GM23338 (cell line): ENCODE measurements at regions not wholly inside any gene's neighbourhood (a gene's known extent, or its start where the extent isn't known, plus 50 kb on each side); places are given as distances from the start of the nearest gene placed in this dataset.

Source experiments
- ATAC-seq: fragments of 200-7000 bp; cut with Tn5 transposase; 3 replicates; pipeline ENCODE4 v1.9.1; 2020
- DNase-seq: peaks from one replicate; pipeline ENCODE4 v3.0.0-alpha.2; 2015; ENCODE audit warnings: low spot score
- H2AFZ ChIP-seq: fragments of 200-600 bp; sonication (generic); 2 replicates; pipeline ENCODE4 v1.8.0; 2016; ENCODE audit warnings: antibody characterized with exemption, mild to moderate bottlenecking, moderate library complexity
- H3F3A ChIP-seq: fragments of 200-600 bp; sonication (generic); replicated peaks from 2 replicates; pipeline ENCODE4 v1.8.0; 2017; ENCODE audit warnings: antibody characterized with exemption, mixed run types, low read depth
- H3K27ac ChIP-seq: fragments of 200-600 bp; sonication (generic); 2 replicates; pipeline ENCODE4 v1.6.1; 2016; ENCODE audit warnings: low read depth
- H3K27me3 ChIP-seq: fragments of 200-600 bp; sonication (generic); 2 replicates; pipeline ENCODE4 v1.8.0; 2016; ENCODE audit warnings: mild to moderate bottlenecking, mixed run types, moderate library complexity; ENCODE audit not compliant: insufficient read depth
- H3K36me3 ChIP-seq: fragments of 200-600 bp; sonication (generic); 2 replicates; pipeline ENCODE4 v1.8.0; 2016; ENCODE audit warnings: mild to moderate bottlenecking; ENCODE audit not compliant: insufficient read depth
- H3K4me1 ChIP-seq: fragments of 200-600 bp; sonication (generic); 2 replicates; pipeline ENCODE4 v1.8.0; 2016; ENCODE audit warnings: mild to moderate bottlenecking, moderate library complexity; ENCODE audit not compliant: insufficient read depth
- H3K4me2 ChIP-seq: fragments of 200-600 bp; sonication (generic); 2 replicates; pipeline ENCODE4 v1.7.1; 2017; ENCODE audit warnings: mixed run types
- H3K4me3 ChIP-seq: fragments of 200-600 bp; sonication (generic); 2 replicates; pipeline ENCODE4 v1.6.1; 2016; ENCODE audit warnings: mixed run types
- H3K79me2 ChIP-seq: fragments of 200-600 bp; sonication (generic); replicated peaks from 2 replicates; pipeline ENCODE4 v1.8.0; 2017; ENCODE audit warnings: mild to moderate bottlenecking; ENCODE audit not compliant: insufficient read depth
- H3K9me2 ChIP-seq: fragments of 200-600 bp; sonication (generic); 2 replicates; pipeline ENCODE4 v1.8.0; 2017; ENCODE audit not compliant: insufficient read depth
- H4K20me1 ChIP-seq: fragments of 200-600 bp; sonication (generic); replicated peaks from 2 replicates; pipeline ENCODE4 v1.8.0; 2017; ENCODE audit warnings: mild to moderate bottlenecking; ENCODE audit not compliant: insufficient read depth
- H3K27ac Mint-ChIP-seq: 2 replicates; pipeline ENCODE4 v1.8.0; 2020; ENCODE audit warnings: inconsistent platforms, mild to moderate bottlenecking, moderate library complexity, mixed read lengths
- H3K27me3 Mint-ChIP-seq: 3 replicates; pipeline ENCODE4 v1.8.0; 2022; ENCODE audit warnings: low read depth, mild to moderate bottlenecking, moderate library complexity, mixed read lengths, inconsistent platforms; ENCODE audit not compliant: insufficient read depth, poor library complexity
- H3K36me3 Mint-ChIP-seq: 3 replicates; pipeline ENCODE4 v1.8.0; 2021; ENCODE audit warnings: low read depth, mild to moderate bottlenecking, inconsistent platforms, moderate library complexity, mixed read lengths
- H3K4me1 Mint-ChIP-seq: 3 replicates; pipeline ENCODE4 v1.8.0; 2020; ENCODE audit warnings: mild to moderate bottlenecking, inconsistent platforms, mixed read lengths
- H3K4me3 Mint-ChIP-seq: 3 replicates; pipeline ENCODE4 v1.8.0; 2021; ENCODE audit warnings: moderate library complexity, mild to moderate bottlenecking, inconsistent platforms, mixed read lengths
- H3K9me3 Mint-ChIP-seq: 3 replicates; pipeline ENCODE4 v1.8.0; 2020; ENCODE audit warnings: moderate library complexity, mild to moderate bottlenecking, inconsistent platforms, mixed read lengths
- CREB1 ChIP-seq: fragments of 250-450 bp; sonication (Bioruptor Pico); IDR thresholded peaks from 2 replicates; pipeline ENCODE4 v1.5.0; 2020; ENCODE audit warnings: low read depth, mild to moderate bottlenecking, moderate library complexity
- CTCF ChIP-seq, 2 experiments: fragments of 200-600 bp in 1 of 2; sonication (generic) in 1 of 2; conservative IDR thresholded peaks; 2 replicates each; pipeline versions ENCODE4 v1.5.1 to v1.6.1; 2016 to 2017; ENCODE audit warnings: antibody characterized with exemption in 2 of 2, low read depth in 2 of 2, mild to moderate bottlenecking in 2 of 2, moderate library complexity in 1 of 2
- ETS1 ChIP-seq: IDR thresholded peaks from 2 replicates; pipeline ENCODE4 v1.6.1; 2016; ENCODE audit warnings: antibody characterized with exemption
- EZH2 ChIP-seq: fragments of 200-600 bp; sonication (generic); IDR thresholded peaks from one replicate; pipeline ENCODE4 v1.8.0; 2017; ENCODE audit warnings: antibody characterized with exemption, mild to moderate bottlenecking, low read depth; ENCODE audit not compliant: unreplicated experiment
- EZH2phosphoT487 ChIP-seq: fragments of 200-600 bp; sonication (generic); IDR thresholded peaks from one replicate; pipeline ENCODE4 v1.8.1; 2018; ENCODE audit warnings: antibody characterized with exemption; ENCODE audit not compliant: unreplicated experiment
- JUNB ChIP-seq: IDR thresholded peaks from one replicate; pipeline ENCODE4 v1.6.1; 2016; ENCODE audit warnings: antibody characterized with exemption; ENCODE audit not compliant: unreplicated experiment
- NANOG ChIP-seq: IDR thresholded peaks from 2 replicates; pipeline ENCODE4 v1.6.1; 2016; ENCODE audit warnings: antibody characterized with exemption, borderline replicate concordance
- POLR2AphosphoS5 ChIP-seq: IDR thresholded peaks from 2 replicates; pipeline ENCODE4 v1.6.1; 2016; ENCODE audit warnings: antibody characterized with exemption, low read depth
- REST ChIP-seq: IDR thresholded peaks from one replicate; pipeline ENCODE4 v1.6.1; 2018; ENCODE audit warnings: antibody characterized with exemption; ENCODE audit not compliant: unreplicated experiment
- STAT1 ChIP-seq: IDR thresholded peaks from one replicate; pipeline ENCODE4 v1.6.1; 2016; ENCODE audit warnings: antibody characterized with exemption; ENCODE audit not compliant: unreplicated experiment
- ZNF114 ChIP-seq: fragments of 250-450 bp; sonication (Bioruptor Pico); IDR thresholded peaks from 2 replicates; pipeline ENCODE4 v1.5.0; 2020; ENCODE audit warnings: mild to moderate bottlenecking, moderate library complexity
- ZNF331 ChIP-seq: fragments of 250-450 bp; sonication (Bioruptor Pico); IDR thresholded peaks from 2 replicates; pipeline ENCODE4 v1.5.0; 2020; ENCODE audit warnings: low read depth, mild to moderate bottlenecking, moderate library complexity
- ZNF462 ChIP-seq: fragments of 250-450 bp; sonication (Bioruptor Pico); IDR thresholded peaks from 2 replicates; pipeline ENCODE4 v1.5.0; 2020; ENCODE audit warnings: mild to moderate bottlenecking, moderate library complexity

GRCh38 chr13:50248516-50249143 is 233.4 kb downstream of the KCNRG start:
- Histone ChIP-seq H3K27ac (no peak overlapping the region), H3F3A (no peaks in the 10 kb centered on the region), H3K36me3 (no peaks in the 10 kb centered on the region), H3K4me3 (no peak overlapping the region), H3K27me3 (no peaks in the 10 kb centered on the region), H3K4me1 (no peaks in the 10 kb centered on the region), H2AFZ (no peak overlapping the region), H3K79me2 (no peaks in the 10 kb centered on the region), H4K20me1 (no peaks in the 10 kb centered on the region; the same call in 1 of the 2 replicates), H3K4me2 (no peak overlapping the region), H3K9me2 (no peaks in the 10 kb centered on the region)
- no peak overlapping the region for H3K4me3 Mint-ChIP-seq
- no peaks in the 10 kb centered on the region for H3K36me3 Mint-ChIP-seq
- H3K4me1 Mint-ChIP-seq = peaks cover 6% of the 10 kb centered on the region; the same call in 1 of the 3 replicates
- no peaks in the 10 kb centered on the region for H3K9me3 Mint-ChIP-seq
- TF ChIP-seq ZNF462 (CRISPR knock-in tag) (no peak), ZNF331 (CRISPR knock-in tag) (no peak), EZH2 (no peak), EZH2phosphoT487 (no peak), STAT1 (no peak), CREB1 (CRISPR knock-in tag) (no peak), ETS1 (no peak), REST (no peak), CTCF (conservative IDR thresholded peaks at IDR 0.05; ENCODE audit: low read depth in 2 of 2) (no peak), NANOG (no peak), ZNF114 (CRISPR knock-in tag) (no peak), POLR2AphosphoS5 (no peak), JUNB (no peak)
- no peak overlapping the region for H3K27ac Mint-ChIP-seq
- DNase-seq (no peak), ATAC-seq (peak; percentile 52)
- H3K27me3 Mint-ChIP-seq = peaks cover 2% of the 10 kb centered on the region
